HCT116 (cell line): ENCODE measurements at regions not wholly inside any gene's neighbourhood (a gene's known extent, or its start where the extent isn't known, plus 50 kb on each side); places are given as distances from the start of the nearest gene placed in this dataset.

Source experiments
- ATAC-seq: fragments of 200-7000 bp; cut with Tn5 transposase; 2 replicates; pipeline ENCODE4 v1.9.1; 2020; ENCODE audit warnings: mild to moderate bottlenecking, moderate library complexity
- BruUV-seq: library from RNA; stranded (reverse); fragments of 400-500 nt; replicated peaks from 2 replicates; lab custom pipeline; 2021; lab: Mats Ljungman, UMichigan
- CTCF ChIA-PET: fragments of 300-600 bp; sonication (Branson Sonifier 250); formaldehyde crosslinking; loops from one replicate; lab custom pipeline; 2021; ENCODE audit warnings: antibody characterized with exemption; lab: Charles Lee
- POLR2A ChIA-PET: fragments of 300-600, 350-600 bp; sonication (Branson Sonifier 250); formaldehyde crosslinking; loops from one replicate; lab custom pipeline; 2021; ENCODE audit warnings: antibody characterized with exemption; lab: Charles Lee
- RAD21 ChIA-PET, 2 experiments: fragments of 300-600 bp; sonication (Branson Sonifier 250); formaldehyde crosslinking; loops; one replicate each; lab custom pipeline; 2023; ENCODE audit warnings: low total read pairs in 2 of 2; ENCODE audit not compliant: uncharacterized antibody in 2 of 2, unreplicated experiment in 2 of 2, low non-redundant PET in 1 of 2; lab: Charles Lee
- DNase-seq: peaks from one replicate; pipeline ENCODE4 v3.0.0-alpha.2; 2010; ENCODE audit warnings: low read depth, low spot score
- H2AFZ ChIP-seq: fragments of 200-600 bp; shearing (Covaris generic), sonication (generic); 2 replicates; pipeline ENCODE4 v1.6.1; 2017; ENCODE audit warnings: low read depth, mixed run types, mixed read lengths, antibody characterized with exemption, low read length; ENCODE audit not compliant: poor library complexity, severe bottlenecking
- H3K27ac ChIP-seq: 2 replicates; pipeline ENCODE4 v1.5.1; 2012; ENCODE audit warnings: low read depth, low read length
- H3K27me3 ChIP-seq: fragments of 200-600 bp; sonication (generic); 2 replicates; pipeline ENCODE4 v1.6.1; 2016; ENCODE audit warnings: mixed run types, low read length, mixed read lengths; ENCODE audit not compliant: insufficient read depth
- H3K36me3 ChIP-seq, 2 experiments: fragments of 200-500 bp in 1 of 2; fragments of 200-600 bp in 1 of 2; sonication (Bioruptor generic) in 1 of 2; sonication (generic) in 1 of 2; 2 replicates each; pipeline versions ENCODE4 v1.5.1 to v1.6.1; 2014 to 2016; ENCODE audit warnings: low read length in 2 of 2, inconsistent platforms in 1 of 2, mixed read lengths in 1 of 2, mixed run types in 1 of 2; ENCODE audit not compliant: insufficient read depth in 2 of 2, control insufficient read depth in 1 of 2
- H3K4me1 ChIP-seq, 2 experiments: fragments of 200-600 bp in 1 of 2; sonication (generic) in 1 of 2; 2 replicates each; pipeline versions ENCODE4 v1.5.1 to v1.6.1; 2012 to 2017; ENCODE audit warnings: low read length in 2 of 2, inconsistent platforms in 1 of 2, mild to moderate bottlenecking in 1 of 2, mixed read lengths in 1 of 2, mixed run types in 1 of 2, moderate library complexity in 1 of 2; ENCODE audit not compliant: insufficient read depth in 2 of 2, control insufficient read depth in 1 of 2
- H3K4me2 ChIP-seq: fragments of 200-600 bp; sonication (generic); 2 replicates; pipeline ENCODE4 v1.6.1; 2017; ENCODE audit warnings: mixed run types, low read length, mixed read lengths
- H3K4me3 ChIP-seq, 2 experiments: fragments of 200-600 bp in 1 of 2; sonication (generic) in 1 of 2; replicated peaks in 1 of 2; 2 replicates each; pipeline ENCODE4 v1.5.1; 2011 to 2016; ENCODE audit warnings: low read length in 2 of 2, control low read depth in 1 of 2, low read depth in 1 of 2, mild to moderate bottlenecking in 1 of 2, mixed read lengths in 1 of 2, mixed run types in 1 of 2
- H3K79me2 ChIP-seq: fragments of 200-600 bp; sonication (generic); 2 replicates; pipeline ENCODE4 v1.6.1; 2017; ENCODE audit warnings: mild to moderate bottlenecking, mixed run types, low read length, moderate library complexity, mixed read lengths; ENCODE audit not compliant: insufficient read depth
- H3K9ac ChIP-seq: fragments of 200-600 bp; sonication (generic); 2 replicates; pipeline ENCODE4 v1.6.1; 2016; ENCODE audit warnings: low read length, mixed read lengths
- H3K9me2 ChIP-seq: fragments of 200-600 bp; sonication (generic), shearing (Covaris generic); 2 replicates; pipeline ENCODE4 v1.6.1; 2017; ENCODE audit warnings: mixed run types, mild to moderate bottlenecking, moderate library complexity; ENCODE audit not compliant: insufficient read depth
- H3K9me3 ChIP-seq, 2 experiments: fragments of 200-500 bp in 1 of 2; fragments of 200-600 bp in 1 of 2; sonication (Bioruptor generic) in 1 of 2; sonication (generic) in 1 of 2; 2 replicates each; pipeline ENCODE4 v1.6.1; 2014 to 2017; ENCODE audit warnings: low read length in 2 of 2, mixed read lengths in 2 of 2, inconsistent platforms in 1 of 2, low read depth in 1 of 2, mild to moderate bottlenecking in 1 of 2, mixed run types in 1 of 2, moderate library complexity in 1 of 2; ENCODE audit not compliant: control insufficient read depth in 1 of 2, insufficient read depth in 1 of 2
- H4K20me1 ChIP-seq: fragments of 200-600 bp; sonication (generic), shearing (Covaris generic); 2 replicates; pipeline ENCODE4 v1.6.1; 2017; ENCODE audit warnings: mixed run types, mild to moderate bottlenecking, moderate library complexity; ENCODE audit not compliant: insufficient read depth
- SP1 ChIP-seq: IDR thresholded peaks from 2 replicates; pipeline ENCODE4 v1.6.1; 2012; ENCODE audit warnings: low read depth
- SRF ChIP-seq: IDR thresholded peaks from 2 replicates; pipeline ENCODE4 v1.6.1; 2012; ENCODE audit warnings: low read depth
- intact Hi-C: fragments of 100-400 bp; cut with micrococcal nuclease; formaldehyde crosslinking; loops from 2 replicates; pipeline ENCODE4 v1.10.0; 2022
- TF ChIP-seq, protein P1 (sequence below): IDR thresholded peaks from 2 replicates; pipeline ENCODE4 v1.6.1; 2012
- TF ChIP-seq, protein P2 (sequence below), 3 experiments: fragments of 200-600 bp in 1 of 3; sonication (generic) in 1 of 3; IDR thresholded peaks in 2 of 3; conservative IDR thresholded peaks in 1 of 3; 2 replicates each; pipeline ENCODE4 v1.5.1; 2012 to 2017; ENCODE audit warnings: low read depth in 2 of 3, low read length in 2 of 3, antibody characterized with exemption in 1 of 3, borderline replicate concordance in 1 of 3, control low read depth in 1 of 3, mild to moderate bottlenecking in 1 of 3, mixed read lengths in 1 of 3, mixed run types in 1 of 3, moderate library complexity in 1 of 3; ENCODE audit not compliant: insufficient read depth in 1 of 3

DNA sequence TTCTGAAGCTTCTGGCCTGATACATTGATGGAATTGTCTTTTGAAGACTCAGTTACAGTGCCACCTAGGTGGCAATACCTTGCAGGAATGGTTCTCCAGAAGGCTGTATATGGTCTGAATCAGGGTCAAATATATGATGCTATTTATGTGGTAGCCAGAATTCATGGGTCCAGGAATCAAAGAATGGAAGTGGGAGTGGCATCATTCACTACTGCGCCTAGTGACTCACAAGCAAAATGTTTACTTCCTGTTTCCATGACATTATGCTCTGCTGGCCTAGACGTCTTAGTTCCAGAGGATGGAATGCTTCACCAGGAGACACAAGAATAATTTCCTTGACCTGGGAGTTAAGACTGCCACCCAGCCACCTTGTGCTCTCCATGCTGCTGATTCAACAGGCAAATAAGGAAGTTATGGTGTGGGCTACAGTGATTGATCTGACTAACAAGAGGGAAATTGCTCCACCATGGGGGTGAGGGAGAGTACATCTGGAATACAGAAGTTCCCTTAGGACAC, 491.8 kb downstream of the ETS1 start:
- POLR2A ChIA-PET: no interaction called here
- CTCF ChIA-PET: no interaction called here
- TF ChIP-seq, protein P1, sequence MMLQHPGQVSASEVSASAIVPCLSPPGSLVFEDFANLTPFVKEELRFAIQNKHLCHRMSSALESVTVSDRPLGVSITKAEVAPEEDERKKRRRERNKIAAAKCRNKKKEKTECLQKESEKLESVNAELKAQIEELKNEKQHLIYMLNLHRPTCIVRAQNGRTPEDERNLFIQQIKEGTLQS: no peak
- TF ChIP-seq, protein P2, sequence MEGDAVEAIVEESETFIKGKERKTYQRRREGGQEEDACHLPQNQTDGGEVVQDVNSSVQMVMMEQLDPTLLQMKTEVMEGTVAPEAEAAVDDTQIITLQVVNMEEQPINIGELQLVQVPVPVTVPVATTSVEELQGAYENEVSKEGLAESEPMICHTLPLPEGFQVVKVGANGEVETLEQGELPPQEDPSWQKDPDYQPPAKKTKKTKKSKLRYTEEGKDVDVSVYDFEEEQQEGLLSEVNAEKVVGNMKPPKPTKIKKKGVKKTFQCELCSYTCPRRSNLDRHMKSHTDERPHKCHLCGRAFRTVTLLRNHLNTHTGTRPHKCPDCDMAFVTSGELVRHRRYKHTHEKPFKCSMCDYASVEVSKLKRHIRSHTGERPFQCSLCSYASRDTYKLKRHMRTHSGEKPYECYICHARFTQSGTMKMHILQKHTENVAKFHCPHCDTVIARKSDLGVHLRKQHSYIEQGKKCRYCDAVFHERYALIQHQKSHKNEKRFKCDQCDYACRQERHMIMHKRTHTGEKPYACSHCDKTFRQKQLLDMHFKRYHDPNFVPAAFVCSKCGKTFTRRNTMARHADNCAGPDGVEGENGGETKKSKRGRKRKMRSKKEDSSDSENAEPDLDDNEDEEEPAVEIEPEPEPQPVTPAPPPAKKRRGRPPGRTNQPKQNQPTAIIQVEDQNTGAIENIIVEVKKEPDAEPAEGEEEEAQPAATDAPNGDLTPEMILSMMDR (IDR thresholded peaks at IDR 0.05 in 2 of 3, conservative IDR thresholded peaks at IDR 0.05 in 1 of 3; ENCODE audit: borderline replicate concordance in 1 of 3, insufficient read depth in 1 of 3, low read depth in 2 of 3, low read length in 2 of 3): peak in 2 of 3 experiments; percentile 21 to 24; a peak in 2 of 6 replicates
- TF ChIP-seq SP1: no peak
- Histone ChIP-seq H2AFZ (no peak overlapping the region), H3K79me2 (no peaks in the 10 kb centered on the region), H3K4me3 (no peak overlapping the region), H3K9me3 (no peaks in the 10 kb centered on the region; a peak in 1 of 4 replicates), H3K9ac (no peak overlapping the region), H3K36me3 (no peaks in the 10 kb centered on the region), H3K9me2 (no peaks in the 10 kb centered on the region), H4K20me1 (no peaks in the 10 kb centered on the region), H3K27ac (no peak overlapping the region), H3K4me2 (no peak overlapping the region), H3K27me3 (no peaks in the 10 kb centered on the region), H3K4me1 (peaks cover 0 to 5% of the 10 kb centered on the region in 2 experiments; a peak in 1 of 4 replicates)
- ATAC-seq: peak; percentile 76
- RAD21 ChIA-PET: no interaction called here
- no TSS peak for BruUV-seq
- intact Hi-C loops: no loop called here
- DNase-seq: peak; percentile 2

DNA sequence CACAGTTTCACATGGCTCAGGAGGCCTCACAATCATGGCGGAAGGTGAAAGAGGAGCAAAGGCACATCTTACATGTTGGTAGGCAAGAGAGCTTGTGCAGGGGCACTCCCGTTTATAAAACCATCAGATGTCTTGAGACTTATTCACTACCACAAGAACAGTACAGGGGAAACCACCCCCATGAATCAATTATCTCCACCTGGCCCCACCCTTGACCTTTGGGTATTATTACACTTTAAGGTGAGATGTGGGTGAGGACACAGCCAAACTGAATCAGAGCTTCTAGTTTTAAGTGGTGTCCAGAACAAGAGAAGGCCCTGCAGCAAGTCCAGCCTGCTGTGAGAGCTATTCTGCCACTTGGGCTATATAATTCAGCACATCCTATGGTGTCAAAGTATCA, 493.7 kb downstream of the ETS1 start:
- Histone ChIP-seq H3K9ac (no peak overlapping the region), H4K20me1 (no peaks in the 10 kb centered on the region), H3K4me3 (no peak overlapping the region), H3K4me2 (no peak overlapping the region), H3K79me2 (no peaks in the 10 kb centered on the region), H3K4me1 (peaks cover 0 to 5% of the 10 kb centered on the region in 2 experiments; a peak in 1 of 4 replicates), H3K27me3 (no peaks in the 10 kb centered on the region), H3K36me3 (no peaks in the 10 kb centered on the region), H3K27ac (no peak overlapping the region), H3K9me3 (peaks cover 0 to 4% of the 10 kb centered on the region in 2 experiments; a peak in 1 of 4 replicates), H2AFZ (no peak overlapping the region), H3K9me2 (no peaks in the 10 kb centered on the region)
- no peak for ATAC-seq
- no TSS peak for BruUV-seq
- no peak for DNase-seq
- ChIA-PET CTCF (no interaction called here), RAD21 (no interaction called here), POLR2A (no interaction called here)
- TF ChIP-seq SRF: no peak
- intact Hi-C loops: no loop called here
